ENCODE measurements at regions not wholly inside any gene's neighbourhood (a gene's known extent, or its start where the extent isn't known, plus 50 kb on each side); places are given as distances from the start of the nearest gene placed in this dataset.

DNA sequence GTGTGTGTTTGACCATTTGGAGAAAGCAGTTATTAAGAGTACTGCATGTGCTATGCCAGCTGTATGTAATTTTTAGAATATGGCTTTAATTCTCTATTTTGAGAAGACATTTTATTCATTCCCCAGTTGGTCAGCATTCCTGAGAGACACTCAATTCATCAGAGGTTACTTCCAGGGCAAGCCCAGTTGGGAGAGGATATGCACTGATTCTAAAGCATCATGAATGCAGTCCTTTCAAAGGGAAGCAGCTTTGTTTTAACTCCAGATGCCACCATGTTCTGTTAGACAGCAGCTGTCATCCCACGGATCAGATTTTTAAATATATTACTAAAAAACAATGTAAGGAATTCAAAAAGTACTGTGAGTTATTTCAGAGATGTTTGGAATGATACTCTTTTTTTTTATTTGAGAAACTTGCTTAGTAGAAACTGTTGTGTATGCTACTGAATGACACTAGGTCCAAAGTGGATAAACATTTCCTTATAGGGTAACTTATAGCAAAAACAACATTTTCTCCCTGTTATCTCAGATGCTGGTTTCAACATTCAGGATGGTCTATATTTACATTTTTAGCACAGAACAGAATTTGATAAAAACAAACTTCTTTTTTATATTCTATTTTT is 149.5 kb upstream of the B3GALT2 start:
- FAIRE-seq (no peak), DNase-seq (ENCODE audit: insufficient read length, low spot score) (no peak)

DNA sequence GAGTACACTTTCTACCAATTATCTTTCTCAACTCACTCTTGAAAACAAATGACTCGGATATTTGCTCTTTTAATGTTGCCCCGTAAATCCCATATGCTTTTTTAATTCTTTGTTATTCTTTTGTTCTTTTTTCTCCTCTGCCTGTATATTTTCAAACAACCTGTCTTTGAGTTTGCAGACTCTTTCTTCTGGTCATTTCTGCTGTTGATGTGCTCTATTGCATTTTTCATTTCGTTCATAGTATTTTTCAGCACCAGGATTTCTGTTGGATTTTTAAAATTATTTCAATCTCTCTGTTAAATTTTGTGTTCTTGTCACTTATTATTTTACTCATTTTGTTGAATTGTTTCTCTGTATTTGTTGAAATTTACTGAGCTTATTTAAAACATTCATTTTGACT is 146.8 kb upstream of the B3GALT2 start:
- FAIRE-seq (peak; percentile 61), DNase-seq (ENCODE audit: insufficient read length, low spot score) (no peak)

DNA sequence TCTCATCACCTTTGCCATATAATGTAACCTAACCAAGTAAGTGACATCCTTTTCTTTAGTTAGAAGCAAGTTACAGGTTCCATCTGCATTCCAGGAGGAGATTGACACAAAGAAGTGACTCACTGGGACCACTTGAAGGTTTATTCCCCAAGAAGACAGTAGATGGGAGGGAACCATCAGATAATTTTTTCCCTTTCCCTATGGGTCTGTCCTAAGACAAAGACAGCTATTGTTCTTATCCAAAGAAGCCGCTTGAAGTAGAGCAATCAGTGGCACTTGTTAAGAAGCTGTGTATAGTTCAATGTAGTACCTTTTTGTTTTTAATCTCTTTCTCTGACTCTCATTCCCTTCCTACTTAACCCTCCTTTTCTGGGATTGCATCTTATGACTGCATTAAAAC is 139.9 kb upstream of the B3GALT2 start:
- no peak for FAIRE-seq
- no peak for DNase-seq (ENCODE audit: insufficient read length, low spot score)

- DNase-seq (ENCODE audit: insufficient read length, low spot score): no peak
- no peak for FAIRE-seq
Measured at GRCh38 chr1:193325771-193326170, 139.4 kb upstream of the B3GALT2 start.

GRCh38 chr1:193325042-193325441 is 138.6 kb upstream of the B3GALT2 start:
- FAIRE-seq (no peak), DNase-seq (ENCODE audit: insufficient read length, low spot score) (no peak)

- DNase-seq (ENCODE audit: insufficient read length, low spot score) (no peak), FAIRE-seq (no peak)
Measured at GRCh38 chr1:193322211-193322610, 135.8 kb upstream of the B3GALT2 start.

- FAIRE-seq: no peak
Measured at GRCh38 chr1:193321242-193321840, 134.9 kb upstream of the B3GALT2 start.

DNA sequence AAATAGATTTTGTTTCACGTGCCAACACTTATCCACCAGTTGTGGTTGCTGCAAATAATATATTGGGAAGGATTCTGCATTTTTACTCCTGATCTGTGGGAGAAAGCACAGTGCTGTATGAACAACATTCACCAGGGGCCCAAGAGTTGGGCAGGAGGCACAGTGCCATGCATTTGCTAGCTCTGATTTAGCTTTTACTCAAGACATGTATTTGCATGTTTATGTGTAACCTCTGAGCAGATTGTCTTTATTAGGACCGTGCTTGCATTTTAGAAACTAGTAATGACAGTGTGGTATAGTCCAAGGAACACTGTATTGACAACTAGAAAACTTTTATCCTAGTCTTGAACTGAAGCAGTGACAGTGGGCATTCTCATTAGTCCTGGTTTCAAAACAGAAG is 133.9 kb upstream of the B3GALT2 start:
- DNase-seq (ENCODE audit: insufficient read length, low spot score) (no peak), FAIRE-seq (no peak)

More at GRCh38 chr1:193321242-193321840, 134.9 kb upstream of the B3GALT2 start:
- DNase-seq (ENCODE audit: insufficient read length, low spot score): no peak

- FAIRE-seq (no peak), DNase-seq (ENCODE audit: insufficient read length, low spot score) (no peak)
Measured at GRCh38 chr1:193318347-193318746, 131.9 kb upstream of the B3GALT2 start.

DNA sequence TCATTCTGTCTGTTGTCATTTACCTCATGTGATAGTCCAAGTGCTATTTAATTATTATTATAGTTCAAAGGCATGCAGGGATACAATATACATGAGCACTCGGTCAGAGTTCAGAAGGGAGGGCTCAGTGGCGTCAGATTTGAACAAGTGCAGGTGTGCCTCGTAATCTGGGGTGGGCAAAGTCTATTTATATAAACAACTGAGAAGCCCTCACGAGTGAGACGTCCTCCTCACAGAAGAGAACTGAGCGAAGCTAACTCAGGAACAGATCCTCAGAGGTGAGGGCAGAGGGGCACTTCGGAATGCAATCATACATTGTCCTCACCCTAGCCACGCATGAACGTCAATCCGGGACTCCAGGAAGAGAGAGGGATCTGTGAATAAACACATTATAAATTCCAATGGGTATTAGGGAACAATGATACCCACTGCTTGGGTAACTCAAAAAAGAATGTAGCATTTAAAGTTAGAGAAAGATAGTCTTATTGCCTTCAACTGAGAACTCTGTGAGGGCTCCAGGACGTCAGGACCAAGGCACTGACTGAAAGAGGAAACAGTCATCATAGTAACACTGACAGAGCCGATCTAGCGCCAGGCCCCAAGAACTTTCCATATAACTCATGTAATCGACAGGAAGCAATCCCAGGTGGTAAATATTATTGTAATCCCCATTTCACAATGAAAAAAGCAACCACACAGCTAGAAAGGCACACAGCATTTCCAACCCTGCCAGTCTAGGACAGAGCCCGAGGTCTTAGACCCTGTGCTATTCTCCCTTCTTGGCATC is 127.1 kb upstream of the B3GALT2 start:
- DNase-seq (ENCODE audit: insufficient read length, low spot score): no peak
- FAIRE-seq: no peak

DNA sequence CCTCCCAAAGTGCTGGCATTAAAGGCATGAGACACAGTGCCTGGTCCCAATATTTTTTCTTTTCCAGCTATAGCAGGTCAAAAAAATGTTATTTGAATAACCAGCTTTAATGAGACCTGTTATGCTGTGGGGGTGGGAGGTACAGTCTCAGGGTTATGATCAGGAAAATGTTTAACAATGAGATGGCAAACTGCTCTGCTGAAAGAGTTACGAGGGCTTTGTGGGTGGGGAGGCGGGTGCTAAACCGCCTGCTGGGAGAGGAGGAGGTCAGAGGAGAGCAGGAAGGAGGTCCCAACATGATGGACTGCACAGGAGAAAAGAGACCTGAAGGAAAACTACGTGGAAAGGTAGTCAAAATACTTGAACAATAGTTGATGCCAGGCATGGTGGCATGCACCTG is 126.0 kb upstream of the B3GALT2 start:
- FAIRE-seq (no peak), DNase-seq (ENCODE audit: insufficient read length, low spot score) (no peak)

- DNase-seq (ENCODE audit: insufficient read length, low spot score) (no peak), FAIRE-seq (no peak)
Measured at GRCh38 chr1:193311226-193311948, 125.0 kb upstream of the B3GALT2 start.

GRCh38 chr1:193310564-193310963 is 124.2 kb upstream of the B3GALT2 start:
- no peak for FAIRE-seq

GRCh38 chr1:193309936-193310475 is 123.6 kb upstream of the B3GALT2 start:
- FAIRE-seq (no peak), DNase-seq (ENCODE audit: insufficient read length, low spot score) (no peak)

More at GRCh38 chr1:193310564-193310963, 124.2 kb upstream of the B3GALT2 start:
- no peak for DNase-seq (ENCODE audit: insufficient read length, low spot score)

DNA sequence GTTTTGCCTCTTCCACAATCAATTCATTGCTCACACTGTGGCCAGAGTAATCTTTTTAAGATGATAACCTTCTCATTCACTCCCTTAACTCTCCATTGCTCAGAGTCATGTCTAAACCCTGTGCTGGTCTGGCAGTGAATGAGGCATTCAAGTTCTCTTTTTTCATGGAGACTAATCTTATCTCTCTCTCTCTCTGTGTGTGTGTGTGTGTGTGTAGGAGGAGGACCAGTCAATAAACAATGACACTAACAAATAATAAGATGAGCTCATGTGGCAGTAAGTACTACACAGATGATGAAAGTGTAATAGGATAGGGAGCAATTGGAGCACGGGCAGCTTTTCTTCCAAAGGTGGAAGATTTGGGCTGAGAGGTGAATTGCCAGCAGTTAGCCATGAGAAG is 122.0 kb upstream of the B3GALT2 start:
- DNase-seq (ENCODE audit: insufficient read length, low spot score) (no peak), FAIRE-seq (no peak)

GRCh38 chr1:193306430-193306829 is 120.0 kb upstream of the B3GALT2 start:
- DNase-seq (ENCODE audit: insufficient read length, low spot score) (no peak), FAIRE-seq (no peak)

All from GM19239 (cell line).